GM12878 (cell line): ENCODE measurements at regions not wholly inside any gene's neighbourhood (a gene's known extent, or its start where the extent isn't known, plus 50 kb on each side); places are given as distances from the start of the nearest gene placed in this dataset.

Experiments used
- BHLHE40 ChIP-seq, 2 experiments: fragments of 450-650 bp in 1 of 2; IDR thresholded peaks; 2 replicates each; pipeline ENCODE4 v1.6.1; 2011 to 2017; ENCODE audit warnings: low read depth in 2 of 2, borderline replicate concordance in 1 of 2, improper control_type of control experiment in 1 of 2, low read length in 1 of 2, mild to moderate bottlenecking in 1 of 2
- BRCA1 ChIP-seq: IDR thresholded peaks from 2 replicates; pipeline ENCODE4 v1.6.1; 2011; ENCODE audit warnings: low read depth, low read length, improper control_type of control experiment
- CTCF ChIP-seq, 3 experiments: IDR thresholded peaks in 2 of 3; conservative IDR thresholded peaks in 1 of 3; 2 replicates each; pipeline ENCODE4 v1.5.1; 2011; ENCODE audit warnings: low read depth in 3 of 3, low read length in 3 of 3, mild to moderate bottlenecking in 3 of 3, control low read depth in 2 of 3, moderate library complexity in 2 of 3, inconsistent platforms in 1 of 3, mixed read lengths in 1 of 3; ENCODE audit not compliant: control insufficient read depth in 2 of 3, insufficient read depth in 1 of 3; ENCODE audit errors: extremely low read depth in 1 of 3
- JUNB ChIP-seq: IDR thresholded peaks from 2 replicates; pipeline ENCODE4 v1.6.1; 2016; ENCODE audit warnings: antibody characterized with exemption, mild to moderate bottlenecking
- MAX ChIP-seq: IDR thresholded peaks from 2 replicates; pipeline ENCODE4 v1.6.1; 2012; ENCODE audit warnings: low read depth, low read length, improper control_type of control experiment
- MXI1 ChIP-seq: fragments of 150-350 bp; IDR thresholded peaks from 2 replicates; pipeline ENCODE4 v1.6.1; 2011; ENCODE audit warnings: low read depth, mild to moderate bottlenecking, inconsistent platforms, low read length, improper control_type of control experiment
- SIN3A ChIP-seq: IDR thresholded peaks from 2 replicates; pipeline ENCODE4 v1.6.1; 2012; ENCODE audit warnings: low read depth, low read length, improper control_type of control experiment
- TCF12 ChIP-seq: IDR thresholded peaks from 2 replicates; pipeline ENCODE4 v1.6.1; 2011; ENCODE audit warnings: low read depth, mild to moderate bottlenecking, low read length

GRCh38 chr6:164856138-164856537, 453.3 kb downstream of the C6orf118 start:
- no peak for TF ChIP-seq TCF12
- TF ChIP-seq CTCF (IDR thresholded peaks at IDR 0.05 in 2 of 3, conservative IDR thresholded peaks at IDR 0.05 in 1 of 3; ENCODE audit: control insufficient read depth in 2 of 3, extremely low read depth in 1 of 3, insufficient read depth in 1 of 3, low read depth in 3 of 3, low read length in 3 of 3), result no peak
- no peak for TF ChIP-seq JUNB
- no peak for TF ChIP-seq BRCA1
- no peak for TF ChIP-seq SIN3A
- TF ChIP-seq MAX, result no peak
- no peak for TF ChIP-seq MXI1
- TF ChIP-seq BHLHE40 (IDR thresholded peaks at IDR 0.05; ENCODE audit: borderline replicate concordance in 1 of 2, low read depth in 2 of 2, low read length in 1 of 2), result no peak
